ENCODE measurements at regions not wholly inside any gene's neighbourhood (a gene's known extent, or its start where the extent isn't known, plus 50 kb on each side); places are given as distances from the start of the nearest gene placed in this dataset.

DNA sequence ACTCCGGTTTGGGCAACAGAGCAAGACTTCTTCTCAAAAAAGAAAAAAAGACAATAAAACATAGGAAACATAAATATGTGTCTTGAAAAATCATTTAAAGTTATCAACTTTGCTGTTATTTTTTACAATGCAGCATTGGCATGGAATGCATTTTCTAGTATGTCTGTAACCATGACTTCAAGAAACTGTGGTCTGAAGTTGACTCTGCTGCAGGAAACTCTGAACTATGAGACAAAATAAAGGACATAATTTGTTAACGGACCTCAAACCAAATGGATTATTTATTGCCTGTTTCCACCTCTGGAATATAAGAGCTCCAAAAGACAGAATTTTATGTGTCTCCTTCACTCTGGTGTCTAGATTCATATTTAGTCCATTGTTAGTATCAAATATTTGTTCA is 79.1 kb downstream of the TRIB2 start:
- TF ChIP-seq EZH2 (IDR thresholded peaks at IDR 0.05; ENCODE audit: insufficient read depth, poor library complexity, severe bottlenecking): no peak
- no peak for TF ChIP-seq EZH2phosphoT487 (IDR thresholded peaks at IDR 0.05; ENCODE audit: insufficient read depth, low read depth)

Measured in GM23248 (cell line).